ENCODE measurements at regions not wholly inside any gene's neighbourhood (a gene's known extent, or its start where the extent isn't known, plus 50 kb on each side); places are given as distances from the start of the nearest gene placed in this dataset.

DNA sequence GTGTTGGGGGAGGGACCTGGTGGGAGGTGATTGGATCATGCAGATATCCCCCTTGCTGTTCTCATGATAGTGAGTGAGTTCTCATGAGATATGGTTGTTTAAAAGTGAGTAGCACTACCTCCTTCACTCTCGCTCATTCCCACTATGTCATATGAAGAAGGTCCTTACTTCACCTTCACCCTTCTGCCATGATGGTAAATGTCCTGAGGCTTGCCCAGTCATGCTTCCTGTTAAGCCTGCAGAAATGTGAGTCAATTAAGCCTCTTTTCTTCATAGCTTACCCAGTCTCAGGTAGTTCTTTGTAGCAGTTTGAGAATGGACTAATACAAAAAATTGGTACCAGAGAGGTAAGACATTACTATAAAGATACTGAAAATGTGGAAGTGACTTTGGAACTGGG, 425.9 kb downstream of the HTR1B start:
- intact Hi-C loops (cut with DNase I), result no loop called here
- no peaks in the 10 kb centered on the region for H3K36me3 ChIP-seq
- no peak overlapping the region for H3K4me3 ChIP-seq
- ATAC-seq (no peak), DNase-seq (no peak)
- H3K9me3 ChIP-seq, result peaks cover 6% of the 10 kb centered on the region
- no peaks in the 10 kb centered on the region for H3K27me3 ChIP-seq (ENCODE audit: low read depth)
- TF ChIP-seq, protein P1, sequence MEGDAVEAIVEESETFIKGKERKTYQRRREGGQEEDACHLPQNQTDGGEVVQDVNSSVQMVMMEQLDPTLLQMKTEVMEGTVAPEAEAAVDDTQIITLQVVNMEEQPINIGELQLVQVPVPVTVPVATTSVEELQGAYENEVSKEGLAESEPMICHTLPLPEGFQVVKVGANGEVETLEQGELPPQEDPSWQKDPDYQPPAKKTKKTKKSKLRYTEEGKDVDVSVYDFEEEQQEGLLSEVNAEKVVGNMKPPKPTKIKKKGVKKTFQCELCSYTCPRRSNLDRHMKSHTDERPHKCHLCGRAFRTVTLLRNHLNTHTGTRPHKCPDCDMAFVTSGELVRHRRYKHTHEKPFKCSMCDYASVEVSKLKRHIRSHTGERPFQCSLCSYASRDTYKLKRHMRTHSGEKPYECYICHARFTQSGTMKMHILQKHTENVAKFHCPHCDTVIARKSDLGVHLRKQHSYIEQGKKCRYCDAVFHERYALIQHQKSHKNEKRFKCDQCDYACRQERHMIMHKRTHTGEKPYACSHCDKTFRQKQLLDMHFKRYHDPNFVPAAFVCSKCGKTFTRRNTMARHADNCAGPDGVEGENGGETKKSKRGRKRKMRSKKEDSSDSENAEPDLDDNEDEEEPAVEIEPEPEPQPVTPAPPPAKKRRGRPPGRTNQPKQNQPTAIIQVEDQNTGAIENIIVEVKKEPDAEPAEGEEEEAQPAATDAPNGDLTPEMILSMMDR (IDR thresholded peaks at IDR 0.05), result no peak
- H3K4me1 ChIP-seq, result no peaks in the 10 kb centered on the region
- no peak overlapping the region for H3K27ac ChIP-seq

DNA sequence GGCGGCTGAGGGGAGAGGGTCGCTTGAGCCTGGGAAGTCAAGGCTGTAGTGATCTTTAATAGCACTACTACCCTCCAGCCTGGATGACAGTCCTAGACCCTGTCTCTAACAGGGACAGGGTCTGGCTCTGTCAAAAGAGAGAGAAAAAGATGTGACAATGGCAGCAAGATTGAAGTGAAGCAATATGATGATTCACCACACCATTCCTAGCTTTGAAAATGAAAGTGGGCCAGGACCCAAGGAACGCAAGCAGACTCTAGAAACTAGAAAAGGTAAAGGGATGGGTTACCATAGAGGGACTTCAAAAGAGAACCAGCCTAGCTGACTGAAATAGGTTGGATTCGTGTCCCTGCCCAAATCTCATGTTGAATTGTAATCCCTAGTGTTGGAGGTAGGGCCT, 426.9 kb downstream of the HTR1B start:
- Histone ChIP-seq H3K27me3 (ENCODE audit: low read depth) (no peaks in the 10 kb centered on the region), H3K36me3 (no peaks in the 10 kb centered on the region), H3K9me3 (peaks cover 6% of the 10 kb centered on the region), H3K4me1 (no peaks in the 10 kb centered on the region), H3K27ac (no peak overlapping the region), H3K4me3 (no peak overlapping the region)
- intact Hi-C loops (cut with DNase I), result no loop called here
- DNase-seq (no peak), ATAC-seq (no peak)
- TF ChIP-seq, protein P1 (IDR thresholded peaks at IDR 0.05), result no peak

DNA sequence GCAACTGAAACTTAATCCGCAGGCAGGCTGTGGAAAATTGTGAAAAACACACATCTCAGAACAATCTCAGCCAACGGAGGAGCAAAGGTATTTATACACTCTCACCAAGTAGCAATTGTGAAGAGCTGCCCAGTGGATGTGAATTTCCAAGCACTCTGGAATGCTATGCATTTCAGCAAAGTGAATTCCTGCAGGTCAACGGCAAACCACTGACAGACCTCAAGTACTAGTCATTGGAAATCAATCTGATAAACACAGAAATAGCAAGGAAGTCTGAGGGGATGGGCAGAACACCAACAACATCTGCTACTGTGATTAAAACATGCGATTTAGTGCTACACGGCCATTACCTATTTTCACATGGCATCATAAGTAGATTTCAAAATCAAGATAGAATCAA, 429.1 kb downstream of the HTR1B start:
- DNase-seq, result no peak
- intact Hi-C loops (cut with DNase I), result no loop called here

DNA sequence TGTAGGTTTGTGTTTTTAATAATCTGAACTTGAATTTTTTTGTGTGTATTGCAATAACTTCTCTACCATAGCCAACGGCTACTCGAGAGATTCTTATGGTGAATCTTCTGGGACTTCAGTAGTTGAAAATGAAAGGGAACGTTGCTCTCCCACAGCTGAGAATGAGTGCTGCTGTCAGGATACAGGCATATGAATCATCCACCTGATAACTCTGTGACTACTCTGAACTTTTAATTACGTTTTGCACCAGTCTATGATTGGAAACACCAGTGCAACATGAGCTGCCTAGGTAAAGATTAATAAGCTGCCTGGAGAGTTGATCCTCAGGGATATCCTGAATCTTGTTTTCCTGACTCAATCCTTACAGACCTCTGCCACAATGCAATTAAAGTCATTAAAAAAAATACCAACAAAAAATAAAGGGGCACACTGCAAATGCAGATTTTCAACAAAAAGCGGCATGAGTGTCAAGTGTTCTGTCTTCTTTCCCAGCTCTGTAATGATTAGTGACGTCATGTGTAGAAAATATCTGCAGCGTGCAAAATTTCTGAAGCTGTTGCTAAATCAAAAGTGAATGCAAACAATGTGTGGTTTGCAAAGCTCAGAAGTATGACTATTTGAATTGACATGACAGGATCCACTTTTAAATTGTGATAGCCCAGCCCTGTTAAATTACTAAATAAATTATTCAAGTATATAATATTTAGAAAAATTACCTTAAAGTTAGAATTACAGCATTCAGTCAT, 432.2 kb downstream of the HTR1B start:
- no peak for ATAC-seq
- H3K4me3 ChIP-seq, result no peak overlapping the region
- intact Hi-C loops (cut with DNase I), result no loop called here
- H3K4me1 ChIP-seq, result no peaks in the 10 kb centered on the region
- DNase-seq, result no peak
- no peaks in the 10 kb centered on the region for H3K9me3 ChIP-seq
- TF ChIP-seq, protein P1 (IDR thresholded peaks at IDR 0.05), result no peak
- H3K27me3 ChIP-seq (ENCODE audit: low read depth), result no peaks in the 10 kb centered on the region
- H3K27ac ChIP-seq, result no peak overlapping the region
- H3K36me3 ChIP-seq, result no peaks in the 10 kb centered on the region

More for the DNA sequence above, 429.1 kb downstream of the HTR1B start:
- no peak overlapping the region for H3K4me3 ChIP-seq
- no peaks in the 10 kb centered on the region for H3K36me3 ChIP-seq
- no peaks in the 10 kb centered on the region for H3K4me1 ChIP-seq
- TF ChIP-seq, protein P1 (IDR thresholded peaks at IDR 0.05), result no peak
- no peaks in the 10 kb centered on the region for H3K27me3 ChIP-seq (ENCODE audit: low read depth)
- H3K27ac ChIP-seq, result no peak overlapping the region
- ATAC-seq, result no peak
- peaks cover 6% of the 10 kb centered on the region for H3K9me3 ChIP-seq

DNA sequence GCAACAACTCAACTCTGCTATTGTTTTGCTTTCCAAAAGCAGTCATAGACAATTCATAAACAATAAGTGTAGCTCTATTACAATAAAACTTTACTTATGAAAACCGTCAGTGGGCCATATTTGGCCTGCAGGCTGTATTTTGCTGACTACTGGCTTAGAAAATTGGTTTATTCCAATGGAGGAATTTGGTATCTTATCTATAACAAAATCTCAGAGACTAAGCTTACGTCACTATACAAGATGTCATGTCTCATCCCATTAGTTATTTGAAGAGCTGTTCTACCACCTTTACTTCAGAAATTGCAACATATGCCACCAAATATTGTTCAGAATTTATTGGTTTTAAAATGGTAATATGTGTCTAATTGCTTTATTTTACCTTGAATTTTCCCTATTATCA, 436.9 kb downstream of the HTR1B start:
- Histone ChIP-seq H3K27me3 (ENCODE audit: low read depth) (no peaks in the 10 kb centered on the region), H3K36me3 (no peaks in the 10 kb centered on the region), H3K4me3 (no peak overlapping the region), H3K27ac (no peak overlapping the region), H3K9me3 (no peaks in the 10 kb centered on the region), H3K4me1 (no peaks in the 10 kb centered on the region)
- TF ChIP-seq, protein P1 (IDR thresholded peaks at IDR 0.05), result no peak
- intact Hi-C loops (cut with DNase I), result no loop called here
- DNase-seq (no peak), ATAC-seq (no peak)
